ELF-1 (cell line): ENCODE measurements at regions not wholly inside any gene's neighbourhood (a gene's known extent, or its start where the extent isn't known, plus 50 kb on each side); places are given as distances from the start of the nearest gene placed in this dataset.
"Not testable (repeated sequence)": the region's sequence is repeated elsewhere in the genome, so short reads cannot be mapped to it uniquely, and the experiment has no call there.

Experiments
- DNase-seq: peaks from one replicate; pipeline ENCODE4 v3.0.0-alpha.2; 2016; ENCODE audit warnings: low read depth, low spot score

DNA sequence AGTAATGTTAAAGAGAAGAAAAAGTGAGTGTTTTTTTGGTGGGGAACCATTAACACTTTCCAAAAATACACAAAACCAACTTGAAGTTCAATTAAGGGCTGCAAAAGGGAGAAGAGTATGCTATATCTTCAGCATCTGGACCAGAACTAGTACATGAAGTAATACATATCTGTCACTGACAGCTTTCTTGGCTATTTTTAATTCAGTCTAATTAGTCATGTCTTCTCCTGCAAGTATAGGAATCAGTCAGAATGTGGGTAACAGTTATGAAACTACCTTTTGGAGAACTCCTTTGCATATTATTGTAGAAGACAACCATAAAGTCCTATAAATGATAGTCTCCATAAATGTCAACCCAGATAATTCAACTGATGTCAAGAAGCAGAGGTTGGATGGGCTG, 901.2 kb downstream of the TTLL7 start:
- no peak for DNase-seq

DNA sequence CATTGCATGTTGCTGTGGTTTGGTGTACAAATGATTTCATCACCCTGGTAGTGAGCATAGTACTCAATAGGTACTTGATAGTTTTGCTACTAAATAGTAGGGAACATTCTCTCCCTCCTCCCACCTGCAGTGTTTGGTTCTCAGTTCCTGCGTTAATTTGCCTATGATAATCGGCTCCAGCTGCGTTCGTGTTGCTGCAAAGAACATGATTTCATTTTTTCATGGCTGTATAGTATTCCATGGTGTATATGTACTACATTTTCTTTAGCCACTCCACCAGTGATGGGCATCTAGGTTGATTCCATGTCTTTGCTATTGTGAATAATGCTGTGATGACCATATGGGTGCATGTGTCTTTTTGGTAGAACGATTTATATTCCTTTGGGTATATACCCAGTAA, 903.4 kb downstream of the TTLL7 start:
- DNase-seq = no peak

DNA sequence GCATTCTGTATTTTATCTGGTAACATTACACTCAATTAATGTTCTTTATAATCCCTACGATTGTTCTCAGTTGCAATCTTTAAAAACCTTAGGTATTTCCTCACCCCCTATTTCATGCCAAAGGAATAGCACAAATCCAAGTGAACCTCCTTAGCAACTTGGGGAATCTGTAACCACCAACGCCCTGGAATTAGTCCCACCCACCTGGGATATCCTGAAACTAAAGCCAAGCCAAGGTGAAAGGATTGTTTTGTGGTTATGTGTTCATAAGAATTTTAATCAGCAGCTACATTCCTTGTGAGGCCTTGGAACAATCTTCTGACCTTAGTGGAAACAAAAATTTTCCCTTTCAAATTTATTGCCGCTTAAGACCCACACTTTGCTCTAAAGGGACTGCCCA, 908.7 kb downstream of the TTLL7 start:
- DNase-seq = no peak

- DNase-seq = no peak
These were observed 911.1 kb downstream of the TTLL7 start for GRCh38 chr1:83087851-83088250.

DNA sequence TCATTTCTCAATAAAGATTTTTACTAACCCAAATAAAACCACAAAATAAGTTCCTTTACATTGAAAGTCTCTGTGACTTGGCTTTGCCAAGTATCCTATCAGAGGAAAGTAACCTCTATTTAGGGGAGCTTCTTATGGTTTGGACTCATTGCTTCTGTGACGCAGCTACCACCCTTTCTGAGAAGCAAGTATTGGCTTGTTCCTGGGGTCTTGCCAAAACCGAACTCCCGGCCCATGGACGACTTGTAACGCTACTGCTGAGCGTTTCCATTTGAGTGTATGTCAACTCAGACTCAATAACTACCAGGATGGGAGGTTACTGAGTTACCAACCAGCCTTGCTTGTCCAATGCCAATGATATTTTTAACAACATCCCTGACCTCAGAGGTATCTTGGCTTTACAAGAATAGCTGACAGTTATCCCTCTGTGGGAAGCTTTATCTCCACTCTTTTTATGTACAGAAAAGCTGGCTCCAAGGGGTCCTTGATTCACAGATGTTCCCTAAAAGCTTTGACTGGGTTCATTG, 911.9 kb downstream of the TTLL7 start:
- no peak for DNase-seq

GRCh38 chr1:83086346-83086745, 912.6 kb downstream of the TTLL7 start:
- no peak for DNase-seq

- DNase-seq = no peak
These were observed 915.2 kb downstream of the TTLL7 start for GRCh38 chr1:83083589-83084224.

- DNase-seq = no peak
These were observed 921.5 kb downstream of the TTLL7 start for GRCh38 chr1:83077411-83077810.

GRCh38 chr1:83075107-83075506, 923.8 kb downstream of the TTLL7 start:
- no peak for DNase-seq

DNA sequence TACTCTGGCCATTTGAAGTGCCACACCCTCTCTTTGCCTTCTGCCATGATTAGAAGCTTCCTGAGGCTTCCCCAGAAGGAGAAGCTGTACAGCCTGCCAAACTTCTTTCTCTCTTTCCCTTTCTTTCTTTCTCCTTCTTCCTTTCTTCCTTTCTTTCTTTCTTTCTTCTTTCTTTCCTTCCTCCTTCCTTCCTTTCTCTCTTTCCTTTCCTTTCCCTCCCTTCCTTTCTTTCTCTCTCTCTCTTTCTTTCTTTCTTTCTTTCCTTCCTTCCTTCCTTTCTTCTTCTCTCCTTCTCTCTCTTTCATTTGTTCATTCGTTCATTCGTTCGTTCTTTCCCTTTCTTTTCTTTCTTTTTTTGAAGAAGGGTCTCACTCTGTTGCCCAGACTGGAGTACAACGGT, 931.0 kb downstream of the TTLL7 start:
- no peak for DNase-seq

GRCh38 chr1:83065952-83066727, 932.8 kb downstream of the TTLL7 start:
- no peak for DNase-seq

DNA sequence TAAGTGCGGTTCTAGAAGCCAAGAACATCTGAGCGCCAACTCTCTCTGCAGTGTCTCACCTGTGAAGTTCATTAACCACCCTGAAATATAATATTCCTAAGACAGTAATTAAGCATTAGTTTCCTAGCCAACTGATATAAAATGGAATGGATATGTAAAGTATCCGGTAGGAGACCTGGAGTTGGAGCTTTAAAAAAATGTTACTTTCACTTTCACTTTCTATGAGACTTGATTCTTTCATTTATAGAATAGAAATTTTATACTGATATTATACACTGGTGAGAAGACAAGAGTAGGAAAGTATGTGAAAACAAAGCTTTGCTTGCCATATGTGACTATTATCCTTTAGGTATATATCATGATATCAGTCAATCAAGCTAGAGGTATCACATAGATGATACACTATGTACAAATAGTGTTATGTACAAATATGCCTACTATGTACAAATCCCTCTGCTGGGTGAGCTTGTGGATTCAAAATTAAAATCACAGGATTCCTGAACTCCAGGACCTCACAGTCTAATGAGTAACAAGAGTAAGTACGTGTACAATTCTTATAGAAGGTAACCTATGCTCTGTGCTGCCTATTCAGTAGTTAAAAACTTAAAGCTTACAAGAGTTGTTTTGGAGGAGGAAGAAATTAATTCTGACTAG, 934.2 kb downstream of the TTLL7 start:
- DNase-seq = no peak

DNA sequence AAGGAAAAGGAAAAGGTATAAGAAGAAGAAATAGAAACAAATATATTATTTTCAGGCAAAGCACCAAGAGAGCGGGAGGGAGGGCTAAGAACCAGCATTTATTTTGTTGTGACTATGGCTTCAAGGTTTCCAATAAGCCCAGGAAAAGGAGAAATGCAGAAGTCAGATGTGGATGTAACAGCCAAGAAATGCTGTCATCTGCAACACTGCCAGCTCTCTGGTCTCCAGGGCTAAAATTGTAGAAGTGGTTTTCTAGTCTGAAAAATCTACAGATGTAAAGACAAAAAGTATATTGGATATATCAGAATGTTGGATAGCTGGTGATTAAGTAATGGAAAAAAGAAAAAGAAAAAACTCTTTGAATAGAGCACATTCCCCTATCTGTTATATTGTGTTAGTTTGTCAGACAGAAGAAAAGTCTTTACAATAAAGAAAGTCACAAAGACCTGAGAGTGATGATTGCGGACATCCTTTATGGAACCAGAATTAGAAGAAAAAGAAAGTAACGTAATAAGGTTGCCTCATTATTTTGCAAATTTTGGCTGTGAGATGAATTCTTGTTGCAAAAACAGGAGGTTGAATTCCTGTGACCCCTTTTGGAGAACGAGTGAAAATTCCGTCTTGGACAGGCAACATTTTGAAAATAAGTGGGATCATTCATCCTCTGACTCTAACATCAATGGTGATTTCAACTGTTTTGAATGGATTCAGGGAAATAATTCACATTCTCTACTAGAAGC, 938.1 kb downstream of the TTLL7 start:
- DNase-seq = no peak

DNA sequence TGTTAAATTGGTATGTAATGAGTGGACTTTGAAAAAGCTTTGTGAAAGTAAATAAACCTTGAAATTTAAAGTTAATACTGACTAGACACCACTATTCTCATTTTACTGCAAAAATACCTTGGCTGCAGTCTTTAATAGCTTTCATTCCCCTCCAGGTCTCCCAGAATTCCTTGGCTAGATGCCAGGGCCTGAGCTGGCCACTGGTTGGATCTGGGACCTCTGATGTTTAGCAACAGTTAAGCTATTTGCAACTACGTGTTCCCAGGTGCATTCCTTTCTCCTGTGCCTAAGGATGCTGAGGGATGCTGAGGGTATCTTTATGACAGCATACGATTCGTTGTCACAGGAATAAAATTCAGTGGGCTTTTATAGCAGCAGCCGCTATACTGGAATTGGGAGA, 938.7 kb downstream of the TTLL7 start:
- no peak for DNase-seq

DNA sequence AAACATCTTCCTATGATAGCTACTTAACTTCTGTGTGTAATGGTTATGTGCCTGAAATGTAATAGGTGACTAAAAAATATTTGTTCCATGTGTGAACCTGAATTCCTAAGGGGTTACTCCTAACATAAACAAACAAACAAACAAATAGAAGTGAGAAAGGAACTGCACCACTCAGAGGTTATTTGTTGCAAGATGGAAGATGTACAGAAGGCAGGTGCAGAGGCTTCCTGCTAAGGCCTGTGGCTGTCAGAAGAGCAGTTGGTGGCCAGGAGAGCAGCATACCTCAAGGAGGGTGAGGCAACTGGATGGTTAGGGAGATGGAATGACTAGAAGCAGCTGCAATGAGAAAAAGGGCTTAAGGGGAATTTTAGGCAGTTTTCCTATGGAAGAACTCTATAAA, 940.6 kb downstream of the TTLL7 start:
- no peak for DNase-seq

DNA sequence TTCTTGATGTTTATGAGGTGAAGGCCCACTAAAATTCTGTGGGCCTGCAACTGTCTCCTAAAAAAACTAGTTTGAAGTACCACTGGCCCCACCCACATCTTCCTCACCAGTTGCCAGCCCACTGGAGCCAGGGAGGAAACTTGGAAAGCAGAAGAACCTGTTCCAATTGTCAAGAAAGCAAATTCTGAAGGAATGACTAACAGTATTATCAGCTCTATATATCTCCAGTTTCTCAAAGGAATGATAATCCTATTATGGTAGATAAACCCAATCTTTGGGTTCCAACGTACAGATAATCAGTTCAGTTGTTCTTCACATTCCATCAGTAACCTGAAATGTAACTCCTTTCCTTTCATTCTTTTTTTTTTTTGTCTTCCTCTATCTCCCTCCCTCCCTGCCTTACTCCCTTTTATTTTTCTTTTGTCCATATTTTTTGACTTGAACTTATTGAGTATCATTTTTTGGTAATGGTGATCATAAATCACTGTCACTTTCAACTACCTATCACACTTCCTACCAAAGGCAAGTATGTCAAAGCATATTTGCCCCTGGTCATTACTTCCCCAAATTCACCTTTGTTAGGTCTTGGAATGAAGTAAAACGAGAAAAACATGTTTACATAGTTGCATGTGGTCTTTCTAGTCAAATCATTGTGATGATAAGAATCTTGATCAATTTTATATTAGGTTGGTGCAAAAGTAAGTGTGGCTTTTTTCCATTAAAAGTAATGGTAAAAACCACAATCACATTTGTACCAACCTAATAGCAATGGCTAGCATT, 943.4 kb downstream of the TTLL7 start:
- DNase-seq = peak; percentile 35

DNA sequence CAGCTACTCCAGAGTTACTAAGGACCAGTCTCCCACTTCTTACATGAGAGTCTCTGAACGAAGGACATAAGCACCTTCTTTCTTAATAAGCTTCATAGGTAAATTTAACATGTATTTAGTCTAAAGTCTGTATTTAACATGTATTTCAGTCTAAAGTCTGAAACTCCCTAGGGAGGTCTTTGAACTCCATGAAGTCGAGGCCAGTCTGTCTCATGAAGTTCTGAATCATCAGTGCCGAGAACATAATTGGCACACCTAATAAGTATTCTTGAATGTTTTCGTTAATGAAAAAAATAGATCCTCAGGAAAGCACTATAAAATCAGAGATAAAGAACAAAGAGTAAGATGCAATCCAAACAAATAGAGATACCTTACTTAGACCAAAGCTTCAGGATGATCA, 945.5 kb downstream of the TTLL7 start:
- no peak for DNase-seq

- DNase-seq = no peak
These were observed 946.1 kb downstream of the TTLL7 start for GRCh38 chr1:83052865-83053264.

DNA sequence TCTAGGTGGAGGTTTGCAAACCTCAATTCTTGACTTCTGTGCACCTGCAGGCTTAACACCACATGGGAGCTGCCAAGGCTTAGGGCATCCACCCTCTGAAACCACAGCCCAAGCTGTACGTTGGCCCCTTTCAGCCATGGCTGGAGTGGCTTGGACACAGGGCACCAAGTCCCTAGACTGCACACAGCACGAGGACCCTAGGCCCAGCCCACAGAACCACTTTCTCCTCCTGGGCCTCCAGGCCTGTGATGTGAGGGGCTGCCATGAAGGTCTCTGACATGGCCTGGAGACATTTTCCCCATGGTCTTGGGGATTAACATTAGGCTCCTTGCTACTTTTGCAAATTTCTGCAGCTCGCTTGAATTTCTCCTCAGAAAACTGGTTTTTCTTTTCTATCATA, 947.9 kb downstream of the TTLL7 start:
- not testable (repeated sequence) for DNase-seq

- no peak for DNase-seq
These were observed 955.7 kb downstream of the TTLL7 start for GRCh38 chr1:83043244-83043643.

GRCh38 chr1:83039091-83039490, 959.8 kb downstream of the TTLL7 start:
- not testable (repeated sequence) for DNase-seq
